C4-2B (cell line): ENCODE measurements at regions not wholly inside any gene's neighbourhood (a gene's known extent, or its start where the extent isn't known, plus 50 kb on each side); places are given as distances from the start of the nearest gene placed in this dataset.

Experiments used
- ZFX ChIP-seq: fragments of 450-650 bp; IDR thresholded peaks from 2 replicates; pipeline ENCODE4 v1.6.1; 2017
- TF ChIP-seq, protein P1 (sequence below): fragments of 450-650 bp; conservative IDR thresholded peaks from 2 replicates; pipeline ENCODE4 v1.5.1; 2017; ENCODE audit warnings: mild to moderate bottlenecking

DNA sequence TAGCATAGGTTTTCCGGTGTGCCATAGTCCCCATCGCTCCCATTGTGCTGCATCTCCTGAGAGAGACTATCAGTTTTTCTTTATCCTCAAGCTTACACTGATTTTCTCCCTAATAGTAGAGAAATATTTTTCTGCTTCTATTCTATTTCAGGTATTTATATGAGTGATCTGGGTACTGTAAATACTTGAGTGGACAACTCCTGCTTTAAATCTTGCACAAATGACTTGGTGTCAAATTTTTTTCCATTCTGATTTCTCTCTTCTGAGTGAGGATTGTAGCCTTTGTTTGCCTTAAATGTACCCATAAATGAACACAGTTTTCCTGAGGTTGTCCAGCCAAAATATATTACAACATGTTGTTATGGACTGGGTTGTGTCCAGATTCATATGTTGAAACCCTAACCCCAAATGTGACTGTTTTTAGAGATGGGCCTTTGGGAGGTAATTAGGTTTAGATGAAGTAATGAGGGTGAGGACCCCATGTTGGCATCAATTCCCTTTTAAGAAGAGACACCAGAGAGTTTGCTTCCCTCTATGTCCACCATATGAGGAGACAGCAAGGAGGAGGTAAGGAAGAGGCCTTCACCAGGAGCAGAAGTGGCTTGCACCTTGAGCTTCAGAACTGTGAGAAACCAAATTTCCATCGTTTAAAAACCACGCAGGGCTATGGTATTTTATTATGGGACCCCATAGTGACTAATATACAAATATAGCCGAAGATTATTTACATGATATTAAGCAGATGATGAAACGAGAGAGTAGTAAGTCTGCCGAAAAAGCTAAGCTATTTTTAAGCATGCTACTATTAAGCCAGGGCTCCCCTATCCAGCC is 336.4 kb upstream of the MPDZ start:
- TF ChIP-seq, protein P1, sequence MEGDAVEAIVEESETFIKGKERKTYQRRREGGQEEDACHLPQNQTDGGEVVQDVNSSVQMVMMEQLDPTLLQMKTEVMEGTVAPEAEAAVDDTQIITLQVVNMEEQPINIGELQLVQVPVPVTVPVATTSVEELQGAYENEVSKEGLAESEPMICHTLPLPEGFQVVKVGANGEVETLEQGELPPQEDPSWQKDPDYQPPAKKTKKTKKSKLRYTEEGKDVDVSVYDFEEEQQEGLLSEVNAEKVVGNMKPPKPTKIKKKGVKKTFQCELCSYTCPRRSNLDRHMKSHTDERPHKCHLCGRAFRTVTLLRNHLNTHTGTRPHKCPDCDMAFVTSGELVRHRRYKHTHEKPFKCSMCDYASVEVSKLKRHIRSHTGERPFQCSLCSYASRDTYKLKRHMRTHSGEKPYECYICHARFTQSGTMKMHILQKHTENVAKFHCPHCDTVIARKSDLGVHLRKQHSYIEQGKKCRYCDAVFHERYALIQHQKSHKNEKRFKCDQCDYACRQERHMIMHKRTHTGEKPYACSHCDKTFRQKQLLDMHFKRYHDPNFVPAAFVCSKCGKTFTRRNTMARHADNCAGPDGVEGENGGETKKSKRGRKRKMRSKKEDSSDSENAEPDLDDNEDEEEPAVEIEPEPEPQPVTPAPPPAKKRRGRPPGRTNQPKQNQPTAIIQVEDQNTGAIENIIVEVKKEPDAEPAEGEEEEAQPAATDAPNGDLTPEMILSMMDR, result no peak
- TF ChIP-seq ZFX, result no peak
